HEK293T (cell line): ENCODE measurements at regions not wholly inside any gene's neighbourhood (a gene's known extent, or its start where the extent isn't known, plus 50 kb on each side); places are given as distances from the start of the nearest gene placed in this dataset.

Experiments used
- CTCF ChIA-PET: fragments of 350-600 bp; formaldehyde crosslinking; extraction: SDS; loops from one replicate; lab custom pipeline; 2021; ENCODE audit warnings: antibody characterized with exemption, inconsistent platforms; lab: Yijun Ruan, JAX
- POLR2A ChIA-PET: fragments of 350-600 bp; formaldehyde crosslinking; extraction: SDS; loops from one replicate; lab custom pipeline; 2020; ENCODE audit warnings: antibody characterized with exemption, inconsistent platforms; lab: Yijun Ruan, JAX
- DNase-seq: peaks from one replicate; pipeline ENCODE4 v3.0.0; 2012; ENCODE audit warnings: mixed read lengths; ENCODE audit errors: extremely low spot score
- ARNT ChIP-seq: fragments of 450-650 bp; IDR thresholded peaks from 2 replicates; pipeline ENCODE4 v1.6.1; 2017; ENCODE audit warnings: mild to moderate bottlenecking
- BHLHE40 ChIP-seq: fragments of 450-650 bp; IDR thresholded peaks from 2 replicates; pipeline ENCODE4 v1.6.1; 2016; ENCODE audit warnings: mild to moderate bottlenecking, moderate library complexity, borderline replicate concordance
- CTBP1 ChIP-seq: fragments of 450-650 bp; IDR thresholded peaks from 2 replicates; pipeline ENCODE4 v1.6.1; 2016; ENCODE audit warnings: borderline replicate concordance
- ELF4 ChIP-seq: fragments of 450-650 bp; IDR thresholded peaks from 2 replicates; pipeline ENCODE4 v1.6.1; 2017; ENCODE audit warnings: antibody characterized with exemption
- FOXA1 ChIP-seq: fragments of 450-650 bp; IDR thresholded peaks from 2 replicates; pipeline ENCODE4 v1.6.1; 2016; ENCODE audit warnings: mild to moderate bottlenecking
- FOXK2 ChIP-seq: fragments of 450-650 bp; IDR thresholded peaks from 2 replicates; pipeline ENCODE4 v1.6.1; 2016; ENCODE audit warnings: mild to moderate bottlenecking
- FOXM1 ChIP-seq: fragments of 450-650 bp; IDR thresholded peaks from 2 replicates; pipeline ENCODE4 v1.6.1; 2017; ENCODE audit warnings: mild to moderate bottlenecking, borderline replicate concordance
- HDGF ChIP-seq: fragments of 450-650 bp; IDR thresholded peaks from 2 replicates; pipeline ENCODE4 v1.6.1; 2017; ENCODE audit warnings: antibody characterized with exemption, borderline replicate concordance
- L3MBTL2 ChIP-seq: fragments of 450-650 bp; conservative IDR thresholded peaks from 2 replicates; pipeline ENCODE4 v1.6.1; 2016; ENCODE audit warnings: mild to moderate bottlenecking
- LEF1 ChIP-seq: fragments of 450-650 bp; IDR thresholded peaks from 2 replicates; pipeline ENCODE4 v1.6.1; 2017; ENCODE audit warnings: mild to moderate bottlenecking, borderline replicate concordance
- NFRKB ChIP-seq: fragments of 450-650 bp; IDR thresholded peaks from 2 replicates; pipeline ENCODE4 v1.6.1; 2016; ENCODE audit warnings: mild to moderate bottlenecking, moderate library complexity
- SP1 ChIP-seq: fragments of 450-650 bp; IDR thresholded peaks from 2 replicates; pipeline ENCODE4 v1.6.1; 2017
- SUZ12 ChIP-seq: fragments of 450-650 bp; IDR thresholded peaks from 2 replicates; pipeline ENCODE4 v1.6.1; 2016; ENCODE audit warnings: mild to moderate bottlenecking
- TARDBP ChIP-seq: fragments of 450-650 bp; IDR thresholded peaks from 2 replicates; pipeline ENCODE4 v1.6.1; 2016
- ZNF384 ChIP-seq: fragments of 450-650 bp; IDR thresholded peaks from 2 replicates; pipeline ENCODE4 v1.6.1; 2016
- TF ChIP-seq, protein P1 (sequence below): fragments of 450-650 bp; IDR thresholded peaks from 2 replicates; pipeline ENCODE4 v1.6.1; 2016

DNA sequence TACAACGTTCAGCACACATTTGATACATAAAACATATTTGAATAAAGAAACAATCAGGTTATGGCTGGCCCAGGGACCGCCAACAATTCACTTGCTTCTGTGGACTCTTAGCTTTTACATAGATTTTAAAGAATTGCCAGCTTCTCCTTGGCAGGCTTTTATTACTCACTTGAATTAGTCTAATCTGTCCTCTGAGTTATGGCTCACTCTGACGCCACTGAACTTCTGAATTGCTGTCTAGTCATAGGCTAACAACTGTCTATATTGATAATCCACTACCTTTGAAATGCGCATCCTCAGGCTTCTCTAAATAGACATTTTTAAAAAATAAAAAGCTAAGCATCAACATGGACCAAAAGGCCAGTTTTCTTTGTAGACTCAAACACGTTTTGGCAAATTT lies 317.4 kb upstream of the SGCD start:
- DNase-seq, result no peak
- TF ChIP-seq TARDBP (no peak), L3MBTL2 (no peak), ELF4 (no peak), SUZ12 (no peak), NFRKB (no peak), FOXM1 (no peak), HDGF (no peak), FOXA1 (no peak), CTBP1 (no peak), BHLHE40 (no peak), ZNF384 (no peak), SP1 (no peak), FOXK2 (no peak), ARNT (no peak), LEF1 (no peak)
- TF ChIP-seq, protein P1, sequence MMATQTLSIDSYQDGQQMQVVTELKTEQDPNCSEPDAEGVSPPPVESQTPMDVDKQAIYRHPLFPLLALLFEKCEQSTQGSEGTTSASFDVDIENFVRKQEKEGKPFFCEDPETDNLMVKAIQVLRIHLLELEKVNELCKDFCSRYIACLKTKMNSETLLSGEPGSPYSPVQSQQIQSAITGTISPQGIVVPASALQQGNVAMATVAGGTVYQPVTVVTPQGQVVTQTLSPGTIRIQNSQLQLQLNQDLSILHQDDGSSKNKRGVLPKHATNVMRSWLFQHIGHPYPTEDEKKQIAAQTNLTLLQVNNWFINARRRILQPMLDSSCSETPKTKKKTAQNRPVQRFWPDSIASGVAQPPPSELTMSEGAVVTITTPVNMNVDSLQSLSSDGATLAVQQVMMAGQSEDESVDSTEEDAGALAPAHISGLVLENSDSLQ, result no peak
- CTCF ChIA-PET, result no interaction called here
- POLR2A ChIA-PET, result no interaction called here

DNA sequence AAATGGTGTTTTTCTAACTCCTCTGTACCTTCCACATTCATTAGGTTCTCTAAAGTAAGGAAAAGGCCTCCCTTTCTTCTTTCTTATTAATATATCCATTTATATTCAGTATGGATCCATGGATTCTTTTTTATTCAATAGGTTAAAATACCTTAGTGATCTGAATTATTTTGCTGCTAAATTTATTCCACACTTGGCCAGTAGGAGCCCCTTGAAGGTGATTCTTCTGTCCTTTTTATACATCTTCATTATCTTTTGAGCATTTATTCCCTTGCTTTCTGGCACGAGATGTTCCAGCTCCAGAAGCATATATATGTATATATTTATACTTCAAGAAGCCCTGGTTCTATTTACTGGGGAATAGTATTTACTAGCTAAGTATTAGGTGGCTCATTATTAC lies 311.8 kb upstream of the SGCD start:
- POLR2A ChIA-PET, result no interaction called here
- TF ChIP-seq ELF4, result no peak
- TF ChIP-seq ZNF384, result no peak
- TF ChIP-seq CTBP1, result no peak
- TF ChIP-seq FOXM1, result no peak
- no peak for TF ChIP-seq SP1
- TF ChIP-seq SUZ12, result no peak
- no peak for TF ChIP-seq LEF1
- no peak for TF ChIP-seq ARNT
- no peak for TF ChIP-seq BHLHE40
- DNase-seq, result no peak
- CTCF ChIA-PET, result no interaction called here

DNA sequence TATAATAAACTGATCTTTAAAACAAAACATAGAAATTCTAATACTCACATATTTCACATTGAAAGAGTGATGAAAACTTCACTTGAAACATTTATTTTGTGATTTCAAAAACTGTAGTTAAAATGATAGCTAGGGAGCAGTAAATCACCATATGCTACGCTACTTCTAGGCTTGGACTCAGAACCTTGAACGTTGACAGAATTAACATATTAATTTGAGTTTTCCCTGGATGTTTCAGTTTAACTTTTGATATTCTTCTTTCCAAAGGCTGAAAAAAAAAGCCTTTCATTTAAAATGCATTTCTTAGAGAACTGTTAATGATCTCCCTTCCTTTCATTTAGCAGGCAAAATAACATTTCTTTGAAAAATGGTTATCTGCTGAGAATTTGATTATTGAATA lies 307.8 kb upstream of the SGCD start:
- no peak for TF ChIP-seq FOXM1
- TF ChIP-seq ELF4, result no peak
- no peak for TF ChIP-seq NFRKB
- no peak for TF ChIP-seq LEF1
- TF ChIP-seq, protein P1, result no peak
- no peak for TF ChIP-seq ZNF384
- no peak for TF ChIP-seq TARDBP
- no peak for TF ChIP-seq HDGF
- no peak for TF ChIP-seq ARNT
- TF ChIP-seq SUZ12, result no peak
- no peak for TF ChIP-seq L3MBTL2
- ChIA-PET CTCF (no interaction called here), POLR2A (no interaction called here)
- DNase-seq, result no peak

DNA sequence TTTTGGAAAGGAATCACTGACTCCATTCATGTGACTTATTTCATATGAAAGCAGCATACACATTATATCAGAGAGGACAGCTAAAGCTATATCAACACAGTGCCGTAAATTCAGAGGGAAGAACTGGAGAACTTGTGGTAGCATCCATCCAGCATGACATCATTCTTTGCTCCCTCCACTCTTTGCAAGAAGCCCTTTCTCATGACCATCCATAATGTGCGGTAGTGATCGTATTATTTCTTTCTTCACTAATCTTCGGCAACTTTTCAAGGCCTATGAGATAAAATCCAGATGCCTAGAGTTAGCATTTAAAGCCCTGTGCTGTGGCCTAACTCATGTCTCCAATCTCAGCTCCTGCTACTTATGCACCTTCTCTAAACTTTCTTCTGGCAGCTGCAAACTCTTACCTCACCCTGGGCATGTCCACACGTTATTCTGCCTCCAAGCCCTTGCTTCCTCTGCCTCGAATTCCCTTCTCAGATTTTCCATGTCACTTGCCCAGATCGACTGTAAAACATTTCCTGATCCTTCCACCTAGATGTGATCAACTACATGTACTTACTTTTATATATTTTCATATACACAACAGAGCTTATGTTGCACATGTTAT lies 307.3 kb upstream of the SGCD start:
- TF ChIP-seq ZNF384 (no peak), FOXK2 (no peak), L3MBTL2 (no peak), TARDBP (no peak), FOXA1 (no peak), ARNT (no peak), SP1 (no peak), ELF4 (no peak), LEF1 (no peak), BHLHE40 (no peak), NFRKB (no peak), HDGF (no peak), SUZ12 (no peak), CTBP1 (no peak)
- TF ChIP-seq, protein P1, result no peak
- ChIA-PET CTCF (no interaction called here), POLR2A (no interaction called here)
- no peak for DNase-seq

DNA sequence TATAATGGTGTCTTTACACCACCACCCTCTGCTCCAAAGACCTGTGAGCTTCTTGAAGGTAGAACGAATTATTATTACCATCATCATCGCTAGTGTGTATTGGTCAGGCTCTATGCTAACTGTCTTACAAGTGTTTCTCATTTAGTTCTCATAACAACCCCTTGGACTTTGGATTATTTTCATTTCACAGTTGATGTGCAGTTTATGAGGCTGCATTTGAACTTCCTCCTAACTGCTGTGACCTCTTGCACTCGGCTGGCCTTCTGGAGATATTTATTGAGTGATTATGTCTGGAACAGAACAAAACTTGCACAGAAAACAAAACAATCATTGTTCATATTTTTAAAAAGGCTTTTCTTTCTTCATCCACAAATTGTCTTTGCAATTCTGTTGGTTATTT lies 306.3 kb upstream of the SGCD start:
- CTCF ChIA-PET, result no interaction called here
- POLR2A ChIA-PET, result no interaction called here
- TF ChIP-seq ARNT (no peak), LEF1 (no peak), HDGF (no peak), BHLHE40 (no peak), ZNF384 (no peak), FOXK2 (no peak), ELF4 (no peak)
- DNase-seq, result no peak

DNA sequence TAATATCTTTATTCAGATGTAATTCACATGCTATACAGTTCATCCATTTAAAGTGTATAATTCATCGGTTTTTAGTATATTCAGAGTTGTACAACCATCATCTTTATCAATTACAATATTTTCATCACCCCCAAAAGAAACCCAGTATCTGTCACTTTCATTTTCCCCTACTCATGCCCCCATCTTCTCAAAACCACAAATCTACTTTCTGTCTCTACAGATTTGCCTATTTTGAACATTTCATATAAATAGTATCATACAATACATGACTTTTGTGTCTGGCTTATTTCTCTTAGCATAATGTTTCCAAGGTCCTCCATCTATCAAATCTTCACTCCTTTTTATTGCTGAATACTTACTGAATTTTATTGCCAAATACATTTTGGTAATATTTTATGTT lies 305.1 kb upstream of the SGCD start:
- ChIA-PET POLR2A (no interaction called here), CTCF (no interaction called here)
- no peak for DNase-seq
- TF ChIP-seq ZNF384, result no peak
- TF ChIP-seq LEF1, result no peak
- TF ChIP-seq SUZ12, result no peak
- no peak for TF ChIP-seq FOXA1
- TF ChIP-seq TARDBP, result no peak
- no peak for TF ChIP-seq FOXM1
- no peak for TF ChIP-seq FOXK2
- TF ChIP-seq HDGF, result no peak
- TF ChIP-seq ARNT, result no peak
- TF ChIP-seq CTBP1, result no peak
- TF ChIP-seq, protein P1, result no peak
- no peak for TF ChIP-seq NFRKB
- no peak for TF ChIP-seq L3MBTL2
- TF ChIP-seq ELF4, result no peak
- TF ChIP-seq SP1, result no peak
- no peak for TF ChIP-seq BHLHE40
